Suppressor macrophage treated with lipopolysaccharide for 1 hour (primary cell): ENCODE measurements at regions not wholly inside any gene's neighbourhood (a gene's known extent, or its start where the extent isn't known, plus 50 kb on each side); places are given as distances from the start of the nearest gene placed in this dataset.

Experiments
- DNase-seq, 3 donors: peaks; one replicate each; pipeline ENCODE4 v3.0.0-alpha.2; 2020 to 2022

DNA sequence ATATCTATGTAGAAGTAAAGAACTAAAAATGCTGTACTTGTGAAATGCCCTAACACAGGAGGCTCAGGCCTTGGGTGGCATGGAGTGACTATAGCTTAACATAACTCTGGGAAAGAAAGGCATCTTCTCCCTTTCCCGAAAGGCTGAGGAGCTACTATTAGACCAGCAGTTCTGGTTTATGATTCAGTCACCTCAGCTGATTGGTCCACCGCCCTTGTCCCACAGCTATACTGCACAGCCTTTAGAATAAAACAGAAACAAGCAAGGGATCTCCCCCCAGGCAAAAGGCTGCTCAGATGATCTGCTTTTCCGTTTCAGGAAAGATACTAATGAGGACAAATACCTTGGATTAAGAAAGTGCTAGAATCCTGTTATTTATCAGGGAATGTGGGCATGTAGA, 171.3 kb downstream of the SNCA start:
- no peak for DNase-seq

DNA sequence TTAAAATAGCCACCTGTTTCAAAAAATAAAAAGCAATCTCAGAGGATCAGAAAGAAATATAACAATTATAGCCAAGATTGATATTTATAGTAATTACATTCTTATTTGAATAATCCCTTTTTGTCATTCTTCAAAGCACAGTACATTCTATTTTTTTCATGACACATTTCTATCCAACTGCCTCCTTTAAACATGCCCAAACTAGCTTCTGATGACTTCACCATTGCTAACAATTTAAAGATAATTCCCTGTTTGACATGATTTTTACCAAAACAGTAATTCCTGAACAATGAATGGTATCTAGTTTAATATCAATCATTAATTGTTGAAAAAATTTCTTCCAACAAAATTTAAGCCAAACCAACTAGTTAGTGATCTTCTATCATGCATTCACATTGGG, 172.4 kb downstream of the SNCA start:
- no peak for DNase-seq

DNA sequence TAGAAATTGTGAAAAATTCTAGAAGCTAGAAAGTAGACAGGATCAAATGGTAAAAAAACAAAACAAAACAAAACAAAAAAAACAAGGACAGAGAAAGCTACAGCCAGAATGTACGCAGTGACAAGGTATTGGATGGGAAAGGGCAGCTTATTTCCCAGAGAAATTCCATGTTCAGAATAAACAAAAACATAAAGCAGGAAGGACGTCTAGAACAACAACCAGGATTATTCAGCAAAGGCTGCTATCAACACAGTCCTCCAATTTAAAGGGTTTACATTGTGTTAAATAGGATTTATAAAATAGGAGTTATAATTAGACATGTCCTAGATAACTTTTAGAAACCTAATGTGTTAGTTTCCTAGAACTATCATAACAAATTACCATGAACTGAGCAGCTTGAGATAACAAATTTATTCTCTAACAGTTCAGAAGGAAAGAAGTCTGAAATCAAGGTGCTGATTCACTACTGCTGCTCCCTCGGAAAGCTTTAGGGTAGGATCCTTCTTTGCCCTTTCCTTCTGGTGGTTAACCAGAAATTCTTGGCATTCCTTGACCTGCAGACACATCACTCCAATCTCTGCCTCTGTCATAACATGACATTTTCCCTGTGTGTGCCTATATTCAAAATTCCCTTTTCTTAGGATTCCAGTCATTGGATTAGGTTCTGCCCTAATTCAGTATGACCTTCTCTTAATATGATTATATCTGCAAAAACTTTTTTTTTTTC, 175.6 kb downstream of the SNCA start:
- DNase-seq, result no peak

DNA sequence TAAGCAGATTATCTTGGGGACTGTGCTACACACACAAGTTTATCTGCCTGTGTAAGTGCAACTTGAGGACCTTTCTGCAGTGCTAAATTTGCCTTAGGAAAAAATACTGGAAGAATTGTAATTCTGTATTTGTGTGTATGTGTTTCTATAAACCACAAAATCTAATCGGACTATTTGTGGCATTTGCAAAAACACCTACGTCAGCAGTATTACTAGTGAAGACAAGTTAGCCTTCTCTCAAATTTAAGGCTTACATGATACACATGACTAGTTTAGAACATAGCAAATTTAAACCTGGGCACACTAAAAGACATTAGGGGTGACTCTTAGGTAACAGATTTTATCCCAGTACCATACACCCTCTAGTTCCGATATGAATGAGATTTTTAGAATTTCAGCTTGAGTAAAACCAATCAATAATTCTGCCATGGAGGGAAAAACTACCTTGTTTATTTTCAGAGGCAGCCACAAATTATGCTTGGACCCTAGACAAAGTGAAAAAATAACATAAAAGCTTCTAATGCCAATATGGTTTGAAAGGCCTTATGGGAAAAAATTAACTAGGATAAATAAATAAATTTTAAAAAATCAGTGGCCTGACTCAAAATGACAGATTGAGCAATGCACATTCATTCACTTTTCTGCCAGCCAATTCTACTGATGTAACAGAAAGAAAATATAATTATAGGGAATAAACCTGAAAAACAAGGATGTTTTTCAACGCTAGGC, 176.4 kb downstream of the SNCA start:
- DNase-seq, result no peak

DNA sequence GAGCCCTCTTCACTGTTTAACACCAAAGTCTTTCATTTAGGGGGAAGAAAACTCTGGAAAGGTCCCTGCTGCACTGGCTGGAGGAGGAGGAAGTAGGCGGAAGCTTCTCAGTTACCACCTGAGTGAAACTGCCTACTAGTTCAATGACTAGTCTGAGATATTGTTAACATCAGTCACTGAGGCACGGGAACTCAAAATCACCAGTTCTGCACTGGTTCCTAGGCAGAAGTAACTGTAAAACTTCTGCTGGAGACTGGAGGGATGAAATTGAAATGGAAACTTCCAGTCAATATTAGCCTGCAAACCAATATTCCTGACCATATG, 178.3 kb downstream of the SNCA start:
- no peak for DNase-seq

DNA sequence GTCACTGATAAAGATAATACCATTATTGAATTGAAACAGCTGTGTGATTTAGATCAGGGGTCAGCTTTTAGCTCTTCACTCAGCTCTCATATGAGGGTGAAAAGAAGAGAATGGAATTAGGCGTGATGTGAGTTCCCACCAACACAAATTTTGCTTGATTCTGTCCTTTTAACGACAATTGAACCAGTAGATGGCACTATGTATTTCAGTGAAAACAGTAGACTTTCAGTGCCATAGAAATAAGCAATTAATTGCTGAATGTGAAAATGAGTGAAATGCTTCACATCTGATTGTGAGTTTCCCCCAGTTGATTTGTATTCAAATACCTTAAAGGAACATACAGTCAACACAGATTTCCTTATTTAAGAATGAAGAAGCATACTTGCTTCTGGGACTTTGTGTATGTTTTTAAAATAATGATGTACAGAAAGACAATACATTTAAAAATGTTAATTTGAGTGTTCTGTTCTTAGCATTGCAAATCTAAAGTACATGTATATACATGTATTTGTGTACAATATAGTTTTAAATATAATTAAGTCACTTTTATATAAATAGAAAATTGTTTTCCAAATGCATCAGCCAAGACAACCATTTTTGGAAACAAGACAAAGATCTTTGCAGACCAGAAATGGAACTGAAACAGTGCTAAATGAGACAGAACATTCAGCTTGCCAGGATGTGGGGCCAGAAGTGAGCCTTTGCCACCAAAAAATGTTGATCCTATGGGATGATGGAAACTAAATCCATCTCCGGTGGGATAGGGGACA, 178.8 kb downstream of the SNCA start:
- peak; percentile 35 to 63 (median 59) for DNase-seq

DNA sequence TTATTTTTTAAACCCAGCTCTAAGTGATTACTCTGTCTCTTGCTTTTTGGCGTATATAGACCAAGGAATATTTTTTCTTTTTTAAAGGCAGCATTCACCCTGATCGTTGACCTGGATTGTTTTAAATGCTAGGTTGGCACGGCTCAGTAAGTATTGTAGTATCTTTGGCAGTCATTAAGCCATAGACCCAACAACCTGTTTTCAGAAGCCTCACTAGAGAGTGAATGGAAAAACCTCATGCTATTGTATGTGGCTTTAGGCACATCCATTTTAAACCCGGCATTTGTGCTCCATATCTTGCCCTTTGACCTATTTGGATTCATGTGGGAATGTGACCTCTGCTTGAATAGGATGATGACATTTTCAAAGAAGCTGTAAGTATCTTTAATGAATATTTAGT, 183.9 kb downstream of the SNCA start:
- no peak for DNase-seq

DNA sequence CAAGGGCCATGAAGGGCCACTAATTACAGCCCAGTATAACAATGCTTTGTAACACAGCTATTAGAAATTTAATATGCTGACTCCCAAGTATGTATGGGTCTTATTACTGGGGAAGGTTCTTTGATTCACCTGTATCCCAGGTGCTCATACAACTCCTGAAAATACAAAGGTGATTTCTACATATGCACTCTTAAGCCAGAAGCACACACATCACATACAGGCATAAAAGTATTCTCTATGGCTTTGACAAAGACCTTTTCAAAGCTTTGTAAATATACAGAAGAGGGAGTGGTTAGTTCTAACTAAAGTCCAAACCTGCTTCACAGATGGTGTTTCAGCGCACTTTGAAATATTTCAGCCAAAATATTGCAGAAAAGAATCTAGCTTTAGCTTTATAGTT, 191.5 kb downstream of the SNCA start:
- DNase-seq, result no peak

DNA sequence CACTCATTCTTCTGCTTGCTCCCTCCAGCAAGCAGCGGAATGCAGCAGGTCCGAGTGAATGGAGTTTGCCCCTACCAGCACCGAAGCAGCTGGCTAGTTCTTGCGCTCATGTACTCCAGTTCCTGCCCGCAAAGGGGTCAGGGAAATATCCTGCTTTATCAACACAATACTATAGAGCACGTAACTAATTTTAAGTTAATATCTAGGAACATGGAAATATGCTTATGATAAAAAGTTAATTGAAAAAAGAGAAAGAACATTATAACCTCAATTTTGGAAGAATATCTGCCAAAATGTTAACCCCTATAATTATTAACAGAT, 195.6 kb downstream of the SNCA start:
- DNase-seq, result no peak

DNA sequence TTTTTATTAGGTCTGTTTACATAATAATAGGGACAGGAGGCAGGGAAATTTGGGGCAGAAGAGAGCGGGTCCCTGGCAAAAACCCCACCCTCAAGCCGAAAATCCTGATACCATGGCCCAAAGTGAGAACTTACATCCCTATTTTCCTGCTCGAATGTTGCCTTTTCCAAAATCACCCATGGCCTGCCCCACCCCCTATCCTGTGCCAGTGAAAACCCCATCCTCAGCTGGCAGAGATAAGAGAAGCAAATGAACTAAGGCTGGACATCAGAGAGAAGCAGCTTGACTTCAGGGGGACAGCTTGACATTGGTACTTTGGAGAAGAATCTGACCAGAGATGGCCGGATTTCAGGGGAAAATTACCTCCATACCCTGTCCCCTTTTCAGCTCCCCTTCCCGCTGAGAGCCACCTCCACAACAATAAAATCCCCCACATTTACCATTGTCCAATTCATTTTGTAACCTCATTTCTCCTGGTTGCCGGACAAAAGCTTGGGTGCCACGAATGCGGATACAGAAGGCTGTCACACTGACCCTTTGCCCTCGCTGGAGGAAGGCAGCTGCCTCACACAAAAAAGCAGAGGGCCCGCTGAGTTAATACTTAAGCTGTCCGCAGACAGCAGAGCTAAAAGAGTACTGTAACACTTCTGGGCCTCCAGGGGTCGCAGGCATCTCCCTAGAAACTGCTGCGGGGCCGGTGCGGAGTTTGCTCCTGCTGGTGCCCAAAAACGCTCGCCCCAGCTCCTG, 196.2 kb downstream of the SNCA start:
- peak in 2 of 3 donors; percentile 22 to 34 for DNase-seq

DNA sequence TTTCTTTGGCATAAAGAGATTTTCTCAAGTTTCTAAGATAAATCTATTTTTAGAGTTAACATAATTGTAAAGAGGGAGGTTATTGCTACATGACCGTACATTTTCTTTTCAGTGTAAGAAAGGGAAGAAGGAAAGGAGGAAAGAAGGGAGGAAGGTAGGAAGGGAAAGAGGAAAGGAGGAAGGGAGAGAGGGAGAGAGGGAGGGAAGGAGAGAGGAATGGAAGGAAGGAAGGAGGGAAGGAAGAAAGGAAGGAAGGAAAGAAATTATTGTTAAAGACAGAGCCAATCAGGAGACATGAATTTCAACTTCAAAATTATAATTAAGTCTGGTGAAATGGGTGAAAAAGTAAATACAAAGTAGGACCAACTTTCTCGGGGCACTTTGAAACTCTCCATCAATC, 197.6 kb downstream of the SNCA start:
- no peak for DNase-seq

DNA sequence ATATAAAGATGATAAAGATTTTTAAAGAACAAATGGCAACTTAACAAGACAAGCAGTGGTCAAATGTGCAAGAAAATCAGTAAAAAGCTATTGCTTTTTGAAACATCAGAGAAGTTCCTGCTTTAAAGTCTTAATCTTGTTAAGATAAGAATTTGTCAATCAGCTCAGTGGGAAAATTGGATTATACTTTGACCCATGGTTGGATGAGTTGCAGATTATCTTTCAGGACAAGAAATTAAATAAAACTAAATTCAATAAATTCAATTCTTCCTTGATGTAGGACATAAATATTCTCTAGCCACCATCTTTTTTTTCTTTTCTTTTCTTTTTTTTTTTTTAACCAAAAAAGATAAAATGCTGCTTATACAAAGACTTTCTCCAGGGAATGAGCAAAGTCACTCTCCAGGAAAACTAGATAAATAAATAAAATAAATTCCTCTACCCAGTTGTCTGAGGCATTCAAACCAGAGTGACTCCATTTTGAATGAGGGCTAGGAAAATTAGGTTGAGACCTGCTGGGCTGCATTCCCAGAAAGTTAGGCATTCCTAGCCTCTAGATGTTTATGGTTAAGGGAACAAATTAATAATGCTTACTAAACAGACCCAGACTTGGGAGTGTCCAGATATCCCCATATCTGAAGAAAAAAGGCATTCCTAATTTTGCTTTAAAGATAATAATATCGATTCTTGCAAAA, 211.2 kb downstream of the SNCA start:
- no peak for DNase-seq

DNA sequence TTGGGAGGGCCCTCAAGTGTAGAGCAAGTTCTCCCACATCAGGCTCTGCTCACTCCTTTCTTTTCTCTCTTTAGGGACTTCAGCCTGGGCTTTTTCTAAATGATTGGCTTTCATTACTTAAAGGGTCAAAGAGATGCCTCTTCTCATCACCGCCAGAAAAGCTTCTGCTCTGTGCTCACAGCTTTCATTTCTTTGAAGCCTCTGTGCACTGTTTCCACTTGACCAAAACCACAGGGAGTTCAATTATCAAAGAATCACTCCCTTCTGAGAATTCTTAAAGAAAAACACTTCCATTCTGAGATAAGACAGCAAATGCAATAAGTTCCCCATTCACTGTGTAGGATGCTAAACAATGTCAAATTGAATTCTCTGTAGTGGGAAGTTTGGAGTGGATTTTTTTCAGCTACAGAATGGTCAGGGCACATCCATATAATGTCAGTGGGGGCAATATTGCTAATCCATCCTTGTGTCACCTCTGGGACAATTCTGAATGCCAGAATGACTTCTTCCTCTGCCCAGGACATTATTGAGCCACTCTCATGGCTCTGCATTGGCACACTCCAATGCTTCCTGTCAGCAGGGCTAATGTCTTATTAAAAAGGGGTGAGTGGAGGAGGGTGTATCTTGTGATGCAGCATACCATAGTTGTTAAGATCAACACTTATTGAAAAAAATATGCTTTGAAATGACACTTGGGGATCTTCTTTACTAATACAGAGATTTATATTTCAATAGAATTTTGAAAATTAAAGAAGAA, 217.6 kb downstream of the SNCA start:
- no peak for DNase-seq

DNA sequence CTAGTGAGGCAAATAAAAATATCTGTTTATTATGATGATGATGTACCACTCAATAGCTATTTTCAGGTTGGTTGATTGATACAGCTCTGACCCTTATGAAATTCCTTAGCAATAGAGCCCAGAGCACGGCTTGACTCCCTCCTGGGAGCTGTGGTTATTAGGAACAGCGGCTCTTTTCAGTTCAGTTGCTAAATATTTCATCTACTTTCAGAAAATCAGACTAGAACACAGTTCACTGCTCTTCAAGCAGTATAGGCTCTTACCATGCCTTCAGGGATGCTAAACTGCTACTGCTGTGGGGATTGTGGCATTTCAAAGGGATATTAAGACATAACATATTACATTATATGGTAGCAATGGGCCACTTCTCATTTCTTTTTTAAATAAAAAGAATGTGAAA, 218.8 kb downstream of the SNCA start:
- no peak for DNase-seq

DNA sequence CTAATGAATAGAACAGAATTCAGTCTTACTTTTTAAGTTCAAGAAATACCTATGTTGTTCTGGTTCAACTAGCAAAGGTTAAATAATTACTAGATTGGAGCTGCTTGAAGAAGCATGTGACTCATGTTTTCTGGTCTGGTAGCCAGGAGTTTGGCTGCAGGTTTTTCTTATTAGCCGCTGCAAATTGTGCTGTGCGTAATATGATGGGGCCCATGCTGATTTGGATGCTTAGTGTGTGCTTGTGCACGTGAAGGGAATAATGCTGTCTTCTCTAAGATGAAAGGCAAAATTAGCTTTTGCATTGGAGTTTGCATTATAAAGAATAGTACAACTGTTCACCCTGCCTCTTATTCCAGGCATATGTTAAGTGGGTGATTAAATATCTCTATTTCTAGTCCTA, 219.6 kb downstream of the SNCA start:
- DNase-seq, result no peak

DNA sequence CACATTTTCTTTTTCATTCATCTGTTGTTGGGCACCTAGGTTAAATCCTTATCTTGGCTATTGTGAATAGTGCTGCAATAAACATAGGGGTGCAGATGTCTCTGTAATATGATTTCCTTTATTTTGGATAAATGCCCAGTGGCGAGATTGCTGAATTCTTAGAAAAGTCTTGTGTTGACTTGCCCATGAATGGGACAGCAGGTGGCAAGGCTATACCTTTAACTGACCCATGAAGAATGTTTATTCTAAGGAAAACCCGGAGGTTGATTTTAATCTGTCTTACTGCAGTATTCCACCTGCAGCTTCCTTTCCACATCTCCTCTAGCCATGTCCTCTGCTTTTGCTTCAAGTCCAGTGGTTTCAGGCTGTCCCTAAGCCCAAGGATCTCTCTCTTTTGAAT, 220.6 kb downstream of the SNCA start:
- DNase-seq, result no peak

DNA sequence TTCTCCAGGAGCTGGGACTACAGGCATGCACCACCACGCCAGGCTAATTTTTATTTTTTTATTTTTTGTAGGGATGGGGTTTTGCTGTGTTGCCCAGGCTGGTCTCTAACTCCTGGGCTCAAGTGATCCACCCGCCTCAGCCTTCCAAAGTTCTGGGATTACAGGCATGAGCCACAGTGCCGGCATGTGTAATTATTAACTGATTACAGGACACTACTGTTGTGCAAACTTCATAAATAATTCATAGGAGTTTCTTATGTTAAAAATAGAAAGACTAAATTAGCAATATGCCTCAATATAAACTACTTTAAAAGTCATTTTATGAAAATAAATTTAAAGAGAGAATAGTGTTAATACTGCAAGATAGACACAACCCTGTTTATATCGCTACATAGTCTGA, 221.9 kb downstream of the SNCA start:
- no peak for DNase-seq

DNA sequence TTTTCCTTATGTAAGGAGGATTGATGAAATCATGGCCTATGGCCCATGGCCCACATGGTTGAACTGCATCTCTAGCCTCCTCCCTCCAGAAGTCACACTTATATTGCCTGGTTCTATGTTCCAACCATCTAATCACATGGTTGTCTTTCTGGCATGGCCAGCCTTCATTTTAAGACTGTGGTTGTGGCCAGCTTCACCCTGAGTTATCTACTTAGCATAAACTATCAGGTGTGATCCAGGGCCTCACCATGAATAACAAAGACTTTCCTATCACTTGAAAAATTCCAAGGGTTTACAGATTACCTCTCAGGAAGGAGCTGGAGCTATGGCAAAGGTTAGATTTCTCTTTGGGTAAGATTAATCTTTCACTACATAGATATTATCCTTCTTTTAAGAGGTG, 222.8 kb downstream of the SNCA start:
- no peak for DNase-seq

DNA sequence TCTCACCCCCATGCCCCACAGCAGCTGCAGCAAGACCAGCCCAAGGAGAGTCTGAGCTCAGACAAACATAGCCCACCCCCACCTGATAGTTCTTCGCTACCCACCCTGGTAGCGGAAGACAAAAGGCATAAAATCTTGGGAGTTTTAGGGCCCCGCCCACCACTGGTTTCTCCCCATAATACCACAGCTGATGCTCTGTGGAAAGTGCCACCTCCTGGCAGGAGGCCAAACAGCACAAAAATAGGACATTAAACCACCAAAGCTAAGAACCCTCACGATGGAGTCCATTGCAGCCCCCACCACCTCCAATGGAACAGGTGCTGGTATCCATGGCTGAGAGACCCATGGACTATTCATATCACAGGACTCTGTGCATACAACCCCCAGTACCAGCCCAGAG, 226.7 kb downstream of the SNCA start:
- DNase-seq, result no peak

DNA sequence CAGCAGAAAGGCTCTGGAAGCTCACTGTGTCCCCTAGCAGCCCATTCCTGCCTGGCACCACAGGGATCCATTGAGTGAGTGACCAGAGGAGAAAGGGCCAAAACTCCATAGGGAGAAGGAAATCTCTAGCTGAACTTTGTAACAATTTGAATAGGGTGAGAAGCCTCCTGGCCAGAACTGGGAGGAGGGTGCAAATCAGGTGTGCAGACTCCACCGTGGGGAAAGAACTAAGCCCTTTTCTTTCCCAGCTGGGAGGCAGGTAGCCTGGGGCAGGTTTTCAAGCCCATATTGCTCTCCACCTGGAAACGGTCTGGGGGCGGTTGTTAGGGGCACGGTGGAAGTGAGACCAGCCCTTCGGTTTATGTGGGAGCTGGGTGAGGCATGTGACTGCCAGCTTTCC, 227.2 kb downstream of the SNCA start:
- DNase-seq, result no peak

DNA sequence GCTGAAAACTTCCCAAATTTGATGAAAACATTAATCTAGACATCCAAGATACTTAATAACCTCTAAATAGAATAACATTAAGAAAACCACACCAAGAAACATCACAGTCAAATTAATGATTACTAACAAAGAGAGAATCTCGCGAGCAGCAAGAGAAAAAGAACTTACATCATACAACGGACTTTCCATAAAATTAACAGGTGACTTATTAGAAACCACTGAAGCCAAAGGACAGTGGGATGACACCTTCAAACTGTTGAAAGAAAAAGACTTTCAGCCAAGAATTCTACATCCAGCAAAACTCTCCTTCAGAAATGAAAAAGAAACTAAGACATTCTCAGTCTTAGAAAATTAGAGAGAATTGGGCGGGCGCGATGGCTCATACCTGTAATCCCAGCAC, 232.0 kb downstream of the SNCA start:
- no peak for DNase-seq

DNA sequence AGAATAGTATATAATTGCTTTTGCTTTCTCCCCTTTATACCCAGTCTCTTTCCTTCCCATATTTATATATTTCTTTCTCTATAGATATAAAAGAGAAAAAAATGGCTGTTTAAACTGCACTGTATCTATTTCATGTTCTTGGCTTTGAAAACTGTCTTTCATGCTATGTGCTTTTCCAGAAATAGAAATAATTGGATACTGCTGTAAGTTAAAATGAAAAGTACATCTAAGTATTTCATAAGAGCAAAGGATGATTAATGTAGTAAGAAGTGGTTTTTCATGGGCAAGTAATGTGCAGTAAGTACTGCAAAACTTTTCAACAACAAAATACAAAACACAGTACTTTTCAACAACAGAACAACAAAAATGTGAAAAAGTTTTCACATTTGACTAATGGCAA, 237.9 kb downstream of the SNCA start:
- no peak for DNase-seq
